ENCODE measurements at regions not wholly inside any gene's neighbourhood (a gene's known extent, or its start where the extent isn't known, plus 50 kb on each side); places are given as distances from the start of the nearest gene placed in this dataset.

GRCh38 chr7:16232273-16232672, 189.1 kb downstream of the CRPPA start:
- no peak for DNase-seq (ENCODE audit: low spot score)

- no peak for DNase-seq (ENCODE audit: low spot score)
These were observed 197.2 kb downstream of the CRPPA start for GRCh38 chr7:16223963-16224707.

GRCh38 chr7:16212610-16213009, 208.7 kb downstream of the CRPPA start:
- no peak for DNase-seq (ENCODE audit: low spot score)

- DNase-seq (ENCODE audit: low spot score) = no peak
These were observed 209.3 kb downstream of the CRPPA start for GRCh38 chr7:16212032-16212431.

GRCh38 chr7:16211402-16211925, 209.9 kb downstream of the CRPPA start:
- DNase-seq (ENCODE audit: low spot score) = no peak

- no peak for DNase-seq (ENCODE audit: low spot score)
These were observed 211.2 kb downstream of the CRPPA start for GRCh38 chr7:16210171-16210570.

GRCh38 chr7:16207321-16207720, 214.0 kb downstream of the CRPPA start:
- DNase-seq (ENCODE audit: low spot score) = no peak

GRCh38 chr7:16205466-16205865, 215.9 kb downstream of the CRPPA start:
- no peak for DNase-seq (ENCODE audit: low spot score)

GRCh38 chr7:16204953-16205352, 216.4 kb downstream of the CRPPA start:
- DNase-seq (ENCODE audit: low spot score) = no peak

GRCh38 chr7:16203065-16203464, 218.3 kb downstream of the CRPPA start:
- no peak for DNase-seq (ENCODE audit: low spot score)

- DNase-seq (ENCODE audit: low spot score) = no peak
These were observed 219.0 kb downstream of the CRPPA start for GRCh38 chr7:16202303-16202702.

GRCh38 chr7:16200591-16200990, 220.7 kb downstream of the CRPPA start:
- DNase-seq (ENCODE audit: low spot score) = no peak

- no peak for DNase-seq (ENCODE audit: low spot score)
These were observed 227.7 kb downstream of the CRPPA start for GRCh38 chr7:16193631-16194030.

GRCh38 chr7:16189026-16189715, 232.2 kb downstream of the CRPPA start:
- no peak for DNase-seq (ENCODE audit: low spot score)

- no peak for DNase-seq (ENCODE audit: low spot score)
These were observed 234.2 kb downstream of the CRPPA start for GRCh38 chr7:16187131-16187530.

- no peak for DNase-seq (ENCODE audit: low spot score)
These were observed 242.8 kb downstream of the CRPPA start for GRCh38 chr7:16178585-16178984.

- DNase-seq (ENCODE audit: low spot score) = no peak
These were observed 243.2 kb downstream of the CRPPA start for GRCh38 chr7:16178092-16178491.

GRCh38 chr7:16174253-16174652, 247.1 kb downstream of the CRPPA start:
- DNase-seq (ENCODE audit: low spot score) = no peak

GRCh38 chr7:16172366-16172765, 249.0 kb downstream of the CRPPA start:
- no peak for DNase-seq (ENCODE audit: low spot score)

- no peak for DNase-seq (ENCODE audit: low spot score)
These were observed 249.4 kb downstream of the CRPPA start for GRCh38 chr7:16171928-16172327.

GRCh38 chr7:16170671-16171070, 250.7 kb downstream of the CRPPA start:
- DNase-seq (ENCODE audit: low spot score) = no peak

GRCh38 chr7:16169537-16169936, 251.8 kb downstream of the CRPPA start:
- DNase-seq (ENCODE audit: low spot score) = no peak

- DNase-seq (ENCODE audit: low spot score) = no peak
These were observed 253.8 kb downstream of the CRPPA start for GRCh38 chr7:16167526-16167925.

Measured in germinal center (tissue), 1 donor.